ENCODE measurements at regions not wholly inside any gene's neighbourhood (a gene's known extent, or its start where the extent isn't known, plus 50 kb on each side); places are given as distances from the start of the nearest gene placed in this dataset.

GRCh38 chr1:222040121-222040805 is 298.4 kb upstream of the DUSP10 start:
- no peak for DNase-seq (ENCODE audit: low read depth)

GRCh38 chr1:222038971-222039370 is 297.1 kb upstream of the DUSP10 start:
- no peak for DNase-seq (ENCODE audit: low read depth)

- DNase-seq (ENCODE audit: low read depth), result no peak
Observed at GRCh38 chr1:222037720-222038119, 295.8 kb upstream of the DUSP10 start.

GRCh38 chr1:222034790-222035189 is 292.9 kb upstream of the DUSP10 start:
- no peak for DNase-seq (ENCODE audit: low read depth)

- DNase-seq (ENCODE audit: low read depth), result no peak
Observed at GRCh38 chr1:222033450-222033849, 291.6 kb upstream of the DUSP10 start.

- no peak for DNase-seq (ENCODE audit: low read depth)
Observed at GRCh38 chr1:222031318-222031717, 289.4 kb upstream of the DUSP10 start.

GRCh38 chr1:222028676-222029075 is 286.8 kb upstream of the DUSP10 start:
- DNase-seq (ENCODE audit: low read depth), result no peak

- DNase-seq (ENCODE audit: low read depth), result no peak
Observed at GRCh38 chr1:222028116-222028515, 286.2 kb upstream of the DUSP10 start.

- peak; percentile 29 for DNase-seq (ENCODE audit: low read depth)
Observed at GRCh38 chr1:222026280-222026679, 284.4 kb upstream of the DUSP10 start.

GRCh38 chr1:222023025-222023424 is 281.1 kb upstream of the DUSP10 start:
- no peak for DNase-seq (ENCODE audit: low read depth)

GRCh38 chr1:222021129-222021528 is 279.2 kb upstream of the DUSP10 start:
- DNase-seq (ENCODE audit: low read depth), result peak; percentile 47

- no peak for DNase-seq (ENCODE audit: low read depth)
Observed at GRCh38 chr1:222020553-222020952, 278.7 kb upstream of the DUSP10 start.

- DNase-seq (ENCODE audit: low read depth), result no peak
Observed at GRCh38 chr1:222019029-222019428, 277.1 kb upstream of the DUSP10 start.

GRCh38 chr1:222018041-222018440 is 276.2 kb upstream of the DUSP10 start:
- DNase-seq (ENCODE audit: low read depth), result no peak

- no peak for DNase-seq (ENCODE audit: low read depth)
Observed at GRCh38 chr1:222015686-222016085, 273.8 kb upstream of the DUSP10 start.

GRCh38 chr1:222014001-222014400 is 272.1 kb upstream of the DUSP10 start:
- DNase-seq (ENCODE audit: low read depth), result no peak

GRCh38 chr1:222012816-222013215 is 270.9 kb upstream of the DUSP10 start:
- DNase-seq (ENCODE audit: low read depth), result no peak

GRCh38 chr1:222010306-222010705 is 268.4 kb upstream of the DUSP10 start:
- DNase-seq (ENCODE audit: low read depth), result no peak

GRCh38 chr1:222009105-222009730 is 267.3 kb upstream of the DUSP10 start:
- DNase-seq (ENCODE audit: low read depth), result peak; percentile 22

GRCh38 chr1:222006715-222007114 is 264.8 kb upstream of the DUSP10 start:
- no peak for DNase-seq (ENCODE audit: low read depth)

GRCh38 chr1:222004784-222005183 is 262.9 kb upstream of the DUSP10 start:
- DNase-seq (ENCODE audit: low read depth), result no peak

GRCh38 chr1:222004034-222004433 is 262.1 kb upstream of the DUSP10 start:
- no peak for DNase-seq (ENCODE audit: low read depth)

- DNase-seq (ENCODE audit: low read depth), result no peak
Observed at GRCh38 chr1:222002503-222002902, 260.6 kb upstream of the DUSP10 start.

- DNase-seq (ENCODE audit: low read depth), result no peak
Observed at GRCh38 chr1:222000131-222000530, 258.2 kb upstream of the DUSP10 start.

Measured in renal cortical epithelial cell (primary cell).